ENCODE measurements at regions not wholly inside any gene's neighbourhood (a gene's known extent, or its start where the extent isn't known, plus 50 kb on each side); places are given as distances from the start of the nearest gene placed in this dataset.
A peak's percentile ranks its signal among the peaks of the same experiment; 100 is the strongest.

GRCh38 chr13:111875915-111876314, 191.0 kb upstream of the SOX1 start:
- H3K9me3 ChIP-seq (ENCODE audit: control insufficient read depth in 2 of 2, low read length in 2 of 2): no peaks in the 10 kb centered on the region
- H3K4me3 ChIP-seq (ENCODE audit: low read length in 2 of 2): no peak overlapping the region

GRCh38 chr13:111876506-111876905, 190.4 kb upstream of the SOX1 start:
- Histone ChIP-seq H3K4me3 (ENCODE audit: low read length in 2 of 2) (no peak overlapping the region), H3K27me3 (ENCODE audit: control insufficient read depth in 1 of 2, insufficient read depth in 2 of 2, low read length in 2 of 2) (peaks cover 0 to 10% of the 10 kb centered on the region in 2 donors), H3K9me3 (ENCODE audit: control insufficient read depth in 2 of 2, low read length in 2 of 2) (peaks cover 0 to 3% of the 10 kb centered on the region in 2 donors)

More at GRCh38 chr13:111875915-111876314, 191.0 kb upstream of the SOX1 start:
- no peak overlapping the region for H3K27ac ChIP-seq (ENCODE audit: low read length)
- no peaks in the 10 kb centered on the region for H3K36me3 ChIP-seq (ENCODE audit: control insufficient read depth in 2 of 2, insufficient read depth in 2 of 2, low read length in 2 of 2)
- no peak overlapping the region for H3K9ac ChIP-seq (ENCODE audit: low read length in 2 of 2)
- peaks cover 0 to 7% of the 10 kb centered on the region in 2 donors for H3K27me3 ChIP-seq (ENCODE audit: control insufficient read depth in 1 of 2, insufficient read depth in 2 of 2, low read length in 2 of 2)
- no peaks in the 10 kb centered on the region for H3K4me1 ChIP-seq (ENCODE audit: control insufficient read depth, insufficient read depth, low read length)

GRCh38 chr13:111877906-111878305, 189.0 kb upstream of the SOX1 start:
- H3K27me3 ChIP-seq (ENCODE audit: control insufficient read depth in 1 of 2, insufficient read depth in 2 of 2, low read length in 2 of 2): peaks cover 2 to 7% of the 10 kb centered on the region in 2 donors

More at GRCh38 chr13:111876506-111876905, 190.4 kb upstream of the SOX1 start:
- H3K4me1 ChIP-seq (ENCODE audit: control insufficient read depth, insufficient read depth, low read length): no peaks in the 10 kb centered on the region
- no peaks in the 10 kb centered on the region for H3K36me3 ChIP-seq (ENCODE audit: control insufficient read depth in 2 of 2, insufficient read depth in 2 of 2, low read length in 2 of 2)
- no peak overlapping the region for H3K9ac ChIP-seq (ENCODE audit: low read length in 2 of 2)
- no peak overlapping the region for H3K27ac ChIP-seq (ENCODE audit: low read length)

GRCh38 chr13:111879719-111880118, 187.2 kb upstream of the SOX1 start:
- Histone ChIP-seq H3K4me1 (ENCODE audit: control insufficient read depth, insufficient read depth, low read length) (no peaks in the 10 kb centered on the region), H3K9ac (ENCODE audit: low read length in 2 of 2) (no peak overlapping the region), H3K4me3 (ENCODE audit: low read length in 2 of 2) (no peak overlapping the region), H3K27me3 (ENCODE audit: control insufficient read depth in 1 of 2, insufficient read depth in 2 of 2, low read length in 2 of 2) (peaks cover 2 to 5% of the 10 kb centered on the region in 2 donors), H3K9me3 (ENCODE audit: control insufficient read depth in 2 of 2, low read length in 2 of 2) (peaks cover 0 to 3% of the 10 kb centered on the region in 2 donors), H3K36me3 (ENCODE audit: control insufficient read depth in 2 of 2, insufficient read depth in 2 of 2, low read length in 2 of 2) (no peaks in the 10 kb centered on the region), H3K27ac (ENCODE audit: low read length) (no peak overlapping the region)

More at GRCh38 chr13:111877906-111878305, 189.0 kb upstream of the SOX1 start:
- H3K9ac ChIP-seq (ENCODE audit: low read length in 2 of 2): no peak overlapping the region
- H3K27ac ChIP-seq (ENCODE audit: low read length): no peak overlapping the region
- no peaks in the 10 kb centered on the region for H3K4me1 ChIP-seq (ENCODE audit: control insufficient read depth, insufficient read depth, low read length)
- peaks cover 0 to 3% of the 10 kb centered on the region in 2 donors for H3K9me3 ChIP-seq (ENCODE audit: control insufficient read depth in 2 of 2, low read length in 2 of 2)
- no peak overlapping the region for H3K4me3 ChIP-seq (ENCODE audit: low read length in 2 of 2)
- no peaks in the 10 kb centered on the region for H3K36me3 ChIP-seq (ENCODE audit: control insufficient read depth in 2 of 2, insufficient read depth in 2 of 2, low read length in 2 of 2)

- Histone ChIP-seq H3K36me3 (ENCODE audit: control insufficient read depth in 2 of 2, insufficient read depth in 2 of 2, low read length in 2 of 2) (no peaks in the 10 kb centered on the region), H3K4me3 (ENCODE audit: low read length in 2 of 2) (no peak overlapping the region), H3K4me1 (ENCODE audit: control insufficient read depth, insufficient read depth, low read length) (no peaks in the 10 kb centered on the region), H3K9ac (ENCODE audit: low read length in 2 of 2) (no peak overlapping the region), H3K27ac (ENCODE audit: low read length) (no peak overlapping the region), H3K9me3 (ENCODE audit: control insufficient read depth in 2 of 2, low read length in 2 of 2) (peaks cover 0 to 3% of the 10 kb centered on the region in 2 donors), H3K27me3 (ENCODE audit: control insufficient read depth in 1 of 2, insufficient read depth in 2 of 2, low read length in 2 of 2) (peaks cover 2 to 5% of the 10 kb centered on the region in 2 donors)
These were observed 186.8 kb upstream of the SOX1 start for GRCh38 chr13:111880185-111880584.

- Histone ChIP-seq H3K9me3 (ENCODE audit: control insufficient read depth in 2 of 2, low read length in 2 of 2) (peaks cover 0 to 3% of the 10 kb centered on the region in 2 donors), H3K4me1 (ENCODE audit: control insufficient read depth, insufficient read depth, low read length) (no peaks in the 10 kb centered on the region), H3K27ac (ENCODE audit: low read length) (no peak overlapping the region), H3K4me3 (ENCODE audit: low read length in 2 of 2) (no peak overlapping the region), H3K27me3 (ENCODE audit: control insufficient read depth in 1 of 2, insufficient read depth in 2 of 2, low read length in 2 of 2) (peaks cover 2 to 5% of the 10 kb centered on the region in 2 donors), H3K36me3 (ENCODE audit: control insufficient read depth in 2 of 2, insufficient read depth in 2 of 2, low read length in 2 of 2) (no peaks in the 10 kb centered on the region), H3K9ac (ENCODE audit: low read length in 2 of 2) (no peak overlapping the region)
These were observed 185.2 kb upstream of the SOX1 start for GRCh38 chr13:111881700-111882099.

GRCh38 chr13:111882351-111882750, 184.6 kb upstream of the SOX1 start:
- no peaks in the 10 kb centered on the region for H3K36me3 ChIP-seq (ENCODE audit: control insufficient read depth in 2 of 2, insufficient read depth in 2 of 2, low read length in 2 of 2)
- no peak overlapping the region for H3K4me3 ChIP-seq (ENCODE audit: low read length in 2 of 2)
- peaks cover 0 to 3% of the 10 kb centered on the region in 2 donors for H3K9me3 ChIP-seq (ENCODE audit: control insufficient read depth in 2 of 2, low read length in 2 of 2)
- H3K27me3 ChIP-seq (ENCODE audit: control insufficient read depth in 1 of 2, insufficient read depth in 2 of 2, low read length in 2 of 2): peaks cover 2 to 5% of the 10 kb centered on the region in 2 donors
- H3K27ac ChIP-seq (ENCODE audit: low read length): no peak overlapping the region
- H3K4me1 ChIP-seq (ENCODE audit: control insufficient read depth, insufficient read depth, low read length): no peaks in the 10 kb centered on the region
- H3K9ac ChIP-seq (ENCODE audit: low read length in 2 of 2): no peak overlapping the region

GRCh38 chr13:111883571-111884343, 183.2 kb upstream of the SOX1 start:
- Histone ChIP-seq H3K4me3 (ENCODE audit: low read length in 2 of 2) (no peak overlapping the region), H3K4me1 (ENCODE audit: control insufficient read depth, insufficient read depth, low read length) (no peaks in the 10 kb centered on the region)

GRCh38 chr13:111886217-111886945, 180.6 kb upstream of the SOX1 start:
- Histone ChIP-seq H3K4me3 (ENCODE audit: low read length in 2 of 2) (no peak overlapping the region), H3K9me3 (ENCODE audit: control insufficient read depth in 2 of 2, low read length in 2 of 2) (peaks cover 0 to under 1% of the 10 kb centered on the region in 2 donors), H3K4me1 (ENCODE audit: control insufficient read depth, insufficient read depth, low read length) (no peaks in the 10 kb centered on the region), H3K9ac (ENCODE audit: low read length in 2 of 2) (no peak overlapping the region), H3K36me3 (ENCODE audit: control insufficient read depth in 2 of 2, insufficient read depth in 2 of 2, low read length in 2 of 2) (no peaks in the 10 kb centered on the region), H3K27me3 (ENCODE audit: control insufficient read depth in 1 of 2, insufficient read depth in 2 of 2, low read length in 2 of 2) (peaks cover 3 to 5% of the 10 kb centered on the region in 2 donors), H3K27ac (ENCODE audit: low read length) (no peak overlapping the region)

More at GRCh38 chr13:111883571-111884343, 183.2 kb upstream of the SOX1 start:
- H3K27ac ChIP-seq (ENCODE audit: low read length): no peak overlapping the region
- H3K9me3 ChIP-seq (ENCODE audit: control insufficient read depth in 2 of 2, low read length in 2 of 2): peaks cover 0 to 3% of the 10 kb centered on the region in 2 donors
- H3K9ac ChIP-seq (ENCODE audit: low read length in 2 of 2): no peak overlapping the region
- H3K36me3 ChIP-seq (ENCODE audit: control insufficient read depth in 2 of 2, insufficient read depth in 2 of 2, low read length in 2 of 2): no peaks in the 10 kb centered on the region
- peaks cover 2 to 5% of the 10 kb centered on the region in 2 donors for H3K27me3 ChIP-seq (ENCODE audit: control insufficient read depth in 1 of 2, insufficient read depth in 2 of 2, low read length in 2 of 2)

GRCh38 chr13:111893071-111893606, 173.8 kb upstream of the SOX1 start:
- H3K4me3 ChIP-seq (ENCODE audit: low read length in 2 of 2): peak overlapping the region; percentile 17 to 57
- H3K9ac ChIP-seq (ENCODE audit: low read length in 2 of 2): no peak overlapping the region
- H3K36me3 ChIP-seq (ENCODE audit: control insufficient read depth in 2 of 2, insufficient read depth in 2 of 2, low read length in 2 of 2): no peaks in the 10 kb centered on the region
- H3K27ac ChIP-seq (ENCODE audit: low read length): no peak overlapping the region
- H3K4me1 ChIP-seq (ENCODE audit: control insufficient read depth, insufficient read depth, low read length): peaks cover 6% of the 10 kb centered on the region
- peaks cover 31 to 38% of the 10 kb centered on the region in 2 donors for H3K27me3 ChIP-seq (ENCODE audit: control insufficient read depth in 1 of 2, insufficient read depth in 2 of 2, low read length in 2 of 2)
- peaks cover 3% of the 10 kb centered on the region in 2 donors for H3K9me3 ChIP-seq (ENCODE audit: control insufficient read depth in 2 of 2, low read length in 2 of 2)
